H9 (cell line): ENCODE measurements at regions not wholly inside any gene's neighbourhood (a gene's known extent, or its start where the extent isn't known, plus 50 kb on each side); places are given as distances from the start of the nearest gene placed in this dataset.

Source experiments
- DNase-seq: peaks from one replicate; pipeline ENCODE4 v3.0.0-alpha.2; 2017
- H2AFZ ChIP-seq: one replicate; pipeline ENCODE4 v1.6.1; 2013; ENCODE audit warnings: mild to moderate bottlenecking, low read length, control low read depth, moderate library complexity
- H2AK5ac ChIP-seq: 2 replicates; pipeline ENCODE4 v1.6.1; 2013; ENCODE audit warnings: low read length, control low read depth, mixed read lengths; ENCODE audit not compliant: insufficient read length
- H2BK120ac ChIP-seq: one replicate; pipeline ENCODE4 v1.6.1; 2013; ENCODE audit warnings: low read depth, mild to moderate bottlenecking, low read length, control low read depth, inconsistent platforms; ENCODE audit not compliant: poor library complexity, severe bottlenecking
- H2BK12ac ChIP-seq: 2 replicates; pipeline ENCODE4 v1.6.1; 2013; ENCODE audit warnings: low read length, control low read depth, mixed read lengths, low read depth; ENCODE audit not compliant: insufficient read length
- H2BK15ac ChIP-seq: 2 replicates; pipeline ENCODE4 v1.6.1; 2013; ENCODE audit warnings: low read depth, low read length, control low read depth
- H2BK20ac ChIP-seq: one replicate; pipeline ENCODE4 v1.6.1; 2013; ENCODE audit warnings: low read depth, mild to moderate bottlenecking, low read length, control low read depth, inconsistent platforms; ENCODE audit not compliant: poor library complexity, severe bottlenecking
- H2BK5ac ChIP-seq: 2 replicates; pipeline ENCODE4 v1.6.1; 2013; ENCODE audit warnings: low read length, control low read depth, mixed read lengths; ENCODE audit not compliant: insufficient read length
- H3K14ac ChIP-seq: 2 replicates; pipeline ENCODE4 v1.6.1; 2013; ENCODE audit warnings: low read length, control low read depth; ENCODE audit not compliant: insufficient read depth
- H3K18ac ChIP-seq: 2 replicates; pipeline ENCODE4 v1.6.1; 2013; ENCODE audit warnings: low read depth, mild to moderate bottlenecking, mixed read lengths, low read length, control low read depth; ENCODE audit not compliant: insufficient read length
- H3K23ac ChIP-seq: 2 replicates; pipeline ENCODE4 v1.6.1; 2013; ENCODE audit warnings: low read length, control low read depth, mixed read lengths, low read depth; ENCODE audit not compliant: insufficient read length
- H3K23me2 ChIP-seq: 2 replicates; pipeline ENCODE4 v1.6.1; 2013; ENCODE audit warnings: low read depth, mild to moderate bottlenecking, mixed read lengths, low read length, control low read depth; ENCODE audit not compliant: insufficient read length, poor library complexity, severe bottlenecking
- H3K27ac ChIP-seq: 2 replicates; pipeline ENCODE4 v1.5.1; 2013; ENCODE audit warnings: low read length, control low read depth, mixed read lengths, low read depth; ENCODE audit not compliant: insufficient read length
- H3K27me3 ChIP-seq: 2 replicates; pipeline ENCODE4 v1.6.1; 2013; ENCODE audit warnings: low read length, control low read depth, inconsistent platforms; ENCODE audit not compliant: insufficient read depth
- H3K4ac ChIP-seq: 2 replicates; pipeline ENCODE4 v1.6.1; 2013; ENCODE audit warnings: low read depth, mild to moderate bottlenecking, control low read depth, inconsistent platforms, low read length, moderate library complexity
- H3K4me1 ChIP-seq: 2 replicates; pipeline ENCODE4 v1.6.1; 2013; ENCODE audit warnings: low read length, control low read depth, inconsistent platforms; ENCODE audit not compliant: insufficient read depth
- H3K4me2 ChIP-seq: 2 replicates; pipeline ENCODE4 v1.6.1; 2013; ENCODE audit warnings: low read length, control low read depth, mixed read lengths; ENCODE audit not compliant: insufficient read length, insufficient read depth
- H3K56ac ChIP-seq: 2 replicates; pipeline ENCODE4 v1.6.1; 2013; ENCODE audit warnings: low read depth, mild to moderate bottlenecking, mixed read lengths, low read length, control low read depth; ENCODE audit not compliant: insufficient read length
- H3K79me1 ChIP-seq: 2 replicates; pipeline ENCODE4 v1.6.1; 2013; ENCODE audit warnings: low read depth, mild to moderate bottlenecking, moderate library complexity, low read length, control low read depth, inconsistent platforms; ENCODE audit not compliant: insufficient read depth, poor library complexity, severe bottlenecking
- H3K79me2 ChIP-seq: 2 replicates; pipeline ENCODE4 v1.6.1; 2013; ENCODE audit warnings: low read length, control low read depth, inconsistent platforms; ENCODE audit not compliant: insufficient read depth
- H3K9ac ChIP-seq: 2 replicates; pipeline ENCODE4 v1.6.1; 2013; ENCODE audit warnings: low read length, control low read depth, mixed read lengths; ENCODE audit not compliant: insufficient read length; ENCODE audit errors: extremely low read depth
- H3K9me3 ChIP-seq: one replicate; pipeline ENCODE4 v1.6.1; 2013; ENCODE audit warnings: low read depth, low read length, inconsistent platforms; ENCODE audit not compliant: control insufficient read depth
- H3T11ph ChIP-seq: one replicate; pipeline ENCODE4 v1.6.1; 2013; ENCODE audit warnings: mild to moderate bottlenecking, low read length, control low read depth, inconsistent platforms
- H4K20me1 ChIP-seq: one replicate; pipeline ENCODE4 v1.6.1; 2013; ENCODE audit not compliant: control insufficient read depth, insufficient read length, insufficient read depth
- H4K5ac ChIP-seq: 2 replicates; pipeline ENCODE4 v1.6.1; 2013; ENCODE audit warnings: low read depth, mild to moderate bottlenecking, mixed read lengths, low read length, control low read depth; ENCODE audit not compliant: insufficient read length
- H4K8ac ChIP-seq: replicated peaks from 2 replicates; pipeline ENCODE4 v1.6.1; 2013; ENCODE audit warnings: low read length, control low read depth, mixed read lengths, low read depth; ENCODE audit not compliant: insufficient read length
- H4K91ac ChIP-seq: 2 replicates; pipeline ENCODE4 v1.6.1; 2013; ENCODE audit warnings: low read depth, mild to moderate bottlenecking, moderate library complexity, mixed read lengths, low read length, control low read depth; ENCODE audit not compliant: insufficient read length
- H3K27ac Mint-ChIP-seq, 3 experiments: 2 replicates in 2 of 3; 3 replicates in 1 of 3; pipeline ENCODE4 v1.8.0; 2020 to 2021; ENCODE audit warnings: mixed read lengths in 3 of 3, mild to moderate bottlenecking in 1 of 3, moderate library complexity in 1 of 3
- H3K27me3 Mint-ChIP-seq: 2 replicates; pipeline ENCODE4 v1.8.0; 2021; ENCODE audit warnings: low read depth, mild to moderate bottlenecking, moderate library complexity, mixed read lengths
- H3K36me3 Mint-ChIP-seq, 3 experiments: 2 replicates in 2 of 3; 3 replicates in 1 of 3; pipeline ENCODE4 v1.8.0; 2020 to 2021; ENCODE audit warnings: low read depth in 3 of 3, mixed read lengths in 3 of 3; ENCODE audit not compliant: insufficient read depth in 1 of 3
- H3K4me1 Mint-ChIP-seq, 2 experiments: 2 replicates each; pipeline ENCODE4 v1.8.0; 2020; ENCODE audit warnings: mixed read lengths in 2 of 2
- H3K4me3 Mint-ChIP-seq, 2 experiments: 2 replicates in 1 of 2; 3 replicates in 1 of 2; pipeline ENCODE4 v1.8.0; 2020 to 2021; ENCODE audit warnings: mild to moderate bottlenecking in 2 of 2, mixed read lengths in 2 of 2, moderate library complexity in 1 of 2
- H3K9me3 Mint-ChIP-seq, 2 experiments: 2 replicates in 1 of 2; 3 replicates in 1 of 2; pipeline ENCODE4 v1.8.0; 2020; ENCODE audit warnings: mild to moderate bottlenecking in 2 of 2, mixed read lengths in 2 of 2, moderate library complexity in 1 of 2
- CTCF ChIP-seq: fragments of 200-600 bp; sonication (generic); conservative IDR thresholded peaks from 3 replicates; pipeline ENCODE4 v1.8.0; 2021; ENCODE audit warnings: antibody characterized with exemption, mild to moderate bottlenecking
- WGBS: extraction: QIAGEN DNeasy Blood & Tissue Kit; methylation state at CpG from one replicate; pipeline ENCODE4 v1.1.7; 2013; ENCODE audit warnings: missing lambda C conversion rate, low lambda C conversion rate, mixed read lengths; ENCODE audit not compliant: insufficient read length; ENCODE audit errors: extremely low coverage; 5-methylcytosine and 5-hydroxymethylcytosine counted together

GRCh38 chr10:78740976-78741915 is 327.5 kb upstream of the ZMIZ1 start:
- Mint-ChIP-seq H3K27me3 (peaks cover 17% of the 10 kb centered on the region), H3K4me1 (peaks cover 21 to 24% of the 10 kb centered on the region in 2 experiments), H3K27ac (peak overlapping the region in 1 of 3 experiments; percentile 56; a peak in 2 of 7 replicates), H3K36me3 (no peaks in the 10 kb centered on the region), H3K4me3 (no peak overlapping the region), H3K9me3 (no peaks in the 10 kb centered on the region; a peak in 1 of 5 replicates)
- Histone ChIP-seq H3K79me2 (no peaks in the 10 kb centered on the region), H3K9me3 (no peaks in the 10 kb centered on the region), H2BK20ac (no peak overlapping the region), H2BK5ac (no peak overlapping the region), H3K23me2 (peaks cover 3% of the 10 kb centered on the region), H3K27ac (no peak overlapping the region), H2BK15ac (no peak overlapping the region), H4K8ac (no peak overlapping the region), H2AK5ac (no peak overlapping the region), H3K9ac (no peak overlapping the region), H3K79me1 (no peaks in the 10 kb centered on the region), H3K56ac (no peak overlapping the region), H2BK12ac (no peak overlapping the region), H3T11ph (no peak overlapping the region), H3K18ac (no peak overlapping the region), H2AFZ (no peak overlapping the region), H3K27me3 (no peaks in the 10 kb centered on the region; the same call in 1 of the 2 replicates), H3K23ac (no peak overlapping the region), H3K14ac (no peak overlapping the region), H3K4ac (no peak overlapping the region), H3K4me2 (no peak overlapping the region), H4K5ac (no peak overlapping the region), H3K4me1 (no peaks in the 10 kb centered on the region; the same call in 1 of the 2 replicates), H4K91ac (no peak overlapping the region), H4K20me1 (peaks cover 2% of the 10 kb centered on the region), H2BK120ac (no peak overlapping the region)
- no peak for DNase-seq
- no peak for TF ChIP-seq CTCF
- WGBS: no CpG with 5 or more reads among the region's 5 CpGs
